Ovary (tissue), 7 donors: ENCODE measurements at regions not wholly inside any gene's neighbourhood (a gene's known extent, or its start where the extent isn't known, plus 50 kb on each side); places are given as distances from the start of the nearest gene placed in this dataset.

Source experiments
- DNase-seq, 5 donors: peaks; one replicate each; pipeline ENCODE4 v3.0.0-alpha.2; 2019 to 2020
- H3K27ac ChIP-seq, 2 donors: fragments of 200-600 bp; one replicate each; pipeline versions ENCODE4 v1.5.1 to v1.8.0; 2019 to 2022
- H3K27me3 ChIP-seq: fragments of 200-600 bp; one replicate; pipeline ENCODE4 v1.8.0; 2022
- H3K36me3 ChIP-seq: fragments of 200-600 bp; sonication (generic); one replicate; pipeline ENCODE4 v1.5.1; 2019
- H3K4me1 ChIP-seq: one replicate; pipeline ENCODE4 v1.8.1; 2013; ENCODE audit warnings: mild to moderate bottlenecking, moderate library complexity; ENCODE audit not compliant: insufficient read depth
- H3K4me3 ChIP-seq: fragments of 200-600 bp; sonication (generic); one replicate; pipeline ENCODE4 v1.5.1; 2017
- H3K9me3 ChIP-seq, 2 donors: fragments of 200-600 bp in 1 of 2; sonication (generic) in 1 of 2; one replicate each; pipeline versions ENCODE4 v1.5.1 to v1.8.1; 2013 to 2019; ENCODE audit warnings: mild to moderate bottlenecking in 1 of 2, moderate library complexity in 1 of 2
- EP300 ChIP-seq: sonication (generic); formaldehyde crosslinking; IDR thresholded peaks from one replicate; pipeline ENCODE4 v1.6.1; 2017; ENCODE audit warnings: antibody characterized with exemption
- POLR2A ChIP-seq: fragments of 450-650 bp; IDR thresholded peaks from one replicate; pipeline ENCODE4 v1.6.1; 2017; ENCODE audit warnings: antibody characterized with exemption, mild to moderate bottlenecking, moderate library complexity
- WGBS, 3 donors: extraction: QIAGEN DNeasy Blood & Tissue Kit in 1 of 3; methylation state at CpG; one replicate each; pipeline versions ENCODE4 v1.1.5 to v1.1.7; 2013 to 2017; 5-methylcytosine and 5-hydroxymethylcytosine counted together
- intact Hi-C, 4 donors: fragments of 100-400 bp; cut with DNase I; formaldehyde crosslinking; loops; one replicate each; pipeline versions ENCODE4 v1.11.0 to v1.15.1; 2022 to 2023
- TF ChIP-seq, protein P1 (sequence below), 3 donors: fragments of 450-650 bp in 2 of 3; fragments of 200-600 bp in 1 of 3; IDR thresholded peaks; one replicate each; pipeline versions ENCODE4 v1.5.1 to v1.8.0; 2016 to 2022; ENCODE audit warnings: antibody characterized with exemption in 3 of 3, mild to moderate bottlenecking in 1 of 3
- donor health status: DM: no; HTN: no; CAD: no; lungs with moderate emphysema.
- donor health status: DM: no; HTN: no; CAD: no.
- donor health status: Bipolar disorder and iron deficiency.
- donor health status: DM: no; HTN: no; CAD: no.
- donor health status: DM: yes; HTN: yes; CAD: no.

DNA sequence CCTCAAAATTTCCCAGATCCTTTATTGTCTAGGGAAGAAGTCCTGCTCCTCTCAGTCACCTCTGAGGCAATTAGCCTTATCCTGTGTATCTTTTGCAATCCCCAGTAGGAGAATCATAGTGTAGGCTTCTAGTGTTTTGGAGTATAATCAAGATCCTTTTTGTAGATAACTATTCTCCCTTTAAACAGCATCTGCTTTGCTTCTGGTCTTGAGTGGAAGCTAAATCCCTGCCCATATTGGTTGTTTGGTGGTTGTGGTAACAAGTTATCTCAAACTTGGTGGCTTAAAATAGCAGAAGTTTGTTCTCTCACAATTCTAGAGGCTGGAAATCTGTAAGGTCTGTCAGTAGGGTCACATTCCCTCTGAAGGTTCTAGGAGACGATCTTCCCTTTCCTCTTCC, 217.5 kb upstream of the RASGRP1 start:
- no peaks in the 10 kb centered on the region for H3K4me1 ChIP-seq
- H3K27ac ChIP-seq = no peak overlapping the region
- DNase-seq = no peak
- intact Hi-C loops = no loop called here
- TF ChIP-seq, protein P1, sequence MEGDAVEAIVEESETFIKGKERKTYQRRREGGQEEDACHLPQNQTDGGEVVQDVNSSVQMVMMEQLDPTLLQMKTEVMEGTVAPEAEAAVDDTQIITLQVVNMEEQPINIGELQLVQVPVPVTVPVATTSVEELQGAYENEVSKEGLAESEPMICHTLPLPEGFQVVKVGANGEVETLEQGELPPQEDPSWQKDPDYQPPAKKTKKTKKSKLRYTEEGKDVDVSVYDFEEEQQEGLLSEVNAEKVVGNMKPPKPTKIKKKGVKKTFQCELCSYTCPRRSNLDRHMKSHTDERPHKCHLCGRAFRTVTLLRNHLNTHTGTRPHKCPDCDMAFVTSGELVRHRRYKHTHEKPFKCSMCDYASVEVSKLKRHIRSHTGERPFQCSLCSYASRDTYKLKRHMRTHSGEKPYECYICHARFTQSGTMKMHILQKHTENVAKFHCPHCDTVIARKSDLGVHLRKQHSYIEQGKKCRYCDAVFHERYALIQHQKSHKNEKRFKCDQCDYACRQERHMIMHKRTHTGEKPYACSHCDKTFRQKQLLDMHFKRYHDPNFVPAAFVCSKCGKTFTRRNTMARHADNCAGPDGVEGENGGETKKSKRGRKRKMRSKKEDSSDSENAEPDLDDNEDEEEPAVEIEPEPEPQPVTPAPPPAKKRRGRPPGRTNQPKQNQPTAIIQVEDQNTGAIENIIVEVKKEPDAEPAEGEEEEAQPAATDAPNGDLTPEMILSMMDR (IDR thresholded peaks at IDR 0.05) = no peak
- TF ChIP-seq EP300 (no peak), POLR2A (no peak)
- H3K36me3 ChIP-seq = no peaks in the 10 kb centered on the region
- no peaks in the 10 kb centered on the region for H3K27me3 ChIP-seq
- no peak overlapping the region for H3K4me3 ChIP-seq
- WGBS, 3 donors = 71 to 88% (median 80%) methylated on average over 1 of the region's 1 CpG
- H3K9me3 ChIP-seq = no peaks in the 10 kb centered on the region

GRCh38 chr15:38788918-38789317, 224.3 kb upstream of the RASGRP1 start:
- intact Hi-C loops = no loop called here
- H3K4me1 ChIP-seq = no peaks in the 10 kb centered on the region
- WGBS, 3 donors = 82 to 83% (median 82%) methylated on average over 6 of the region's 6 CpGs
- H3K4me3 ChIP-seq = no peak overlapping the region
- H3K9me3 ChIP-seq = no peaks in the 10 kb centered on the region
- H3K27ac ChIP-seq = no peak overlapping the region
- no peaks in the 10 kb centered on the region for H3K27me3 ChIP-seq
- DNase-seq = no peak
- no peaks in the 10 kb centered on the region for H3K36me3 ChIP-seq
- no peak for TF ChIP-seq POLR2A

GRCh38 chr15:38789566-38789965, 225.0 kb upstream of the RASGRP1 start:
- intact Hi-C loops = no loop called here
- no peak overlapping the region for H3K27ac ChIP-seq
- H3K9me3 ChIP-seq = no peaks in the 10 kb centered on the region
- TF ChIP-seq, protein P1 (IDR thresholded peaks at IDR 0.05) = no peak
- TF ChIP-seq POLR2A (no peak), EP300 (no peak)
- H3K36me3 ChIP-seq = no peaks in the 10 kb centered on the region
- 87 to 91% (median 88%) methylated on average over 3 of the region's 3 CpGs for WGBS, 3 donors
- no peaks in the 10 kb centered on the region for H3K4me1 ChIP-seq
- H3K4me3 ChIP-seq = no peak overlapping the region
- DNase-seq = no peak
- H3K27me3 ChIP-seq = no peaks in the 10 kb centered on the region

DNA sequence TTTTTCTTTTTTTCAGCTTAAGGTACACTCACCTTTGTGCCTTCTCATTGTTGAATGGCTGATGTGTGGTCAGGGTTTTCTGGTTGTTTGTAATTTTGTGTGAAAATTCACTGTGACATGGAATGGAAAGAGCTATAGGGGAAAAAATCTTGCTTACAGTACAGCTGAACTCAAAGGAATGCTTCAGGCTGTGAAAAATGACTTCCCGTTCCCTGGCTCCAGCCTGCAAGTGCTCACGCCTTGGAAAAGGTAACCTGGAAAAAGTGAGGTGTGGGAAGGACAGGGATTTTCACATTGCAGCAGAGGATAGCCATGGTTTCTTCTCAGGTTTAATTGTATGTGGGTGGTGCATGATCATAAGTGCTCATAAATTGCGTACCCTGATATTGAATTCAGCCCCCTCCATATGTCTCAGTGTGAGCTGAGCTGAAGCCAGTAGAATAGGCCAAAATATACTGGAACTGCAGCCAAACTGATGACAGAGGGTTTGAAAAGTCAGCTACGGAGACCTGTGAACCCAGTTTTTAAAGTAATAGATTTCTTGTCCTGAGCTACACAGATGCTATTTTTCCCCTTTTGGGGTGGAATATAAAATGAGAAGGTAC, 228.7 kb upstream of the RASGRP1 start:
- Histone ChIP-seq H3K9me3 (no peaks in the 10 kb centered on the region), H3K27ac (no peak overlapping the region), H3K4me3 (no peak overlapping the region), H3K36me3 (no peaks in the 10 kb centered on the region), H3K27me3 (no peaks in the 10 kb centered on the region), H3K4me1 (no peaks in the 10 kb centered on the region)
- WGBS, 3 donors = 53 to 64% (median 57%) methylated on average over 4 of the region's 4 CpGs
- TF ChIP-seq POLR2A (no peak), EP300 (no peak)
- TF ChIP-seq, protein P1 (IDR thresholded peaks at IDR 0.05) = no peak
- intact Hi-C loops = no loop called here
- no peak for DNase-seq

- Histone ChIP-seq H3K4me1 (no peaks in the 10 kb centered on the region), H3K36me3 (no peaks in the 10 kb centered on the region), H3K9me3 (no peaks in the 10 kb centered on the region), H3K4me3 (no peak overlapping the region), H3K27me3 (no peaks in the 10 kb centered on the region), H3K27ac (no peak overlapping the region)
- TF ChIP-seq, protein P1 (IDR thresholded peaks at IDR 0.05) = no peak
- TF ChIP-seq EP300 (no peak), POLR2A (no peak)
- intact Hi-C loops = no loop called here
- DNase-seq = no peak
- 9 to 29% (median 20%) methylated on average over 3 of the region's 3 CpGs for WGBS, 3 donors
These were observed 231.0 kb upstream of the RASGRP1 start for GRCh38 chr15:38795471-38796245.
